HG02938 (cell line): ENCODE measurements at regions not wholly inside any gene's neighbourhood (a gene's known extent, or its start where the extent isn't known, plus 50 kb on each side); places are given as distances from the start of the nearest gene placed in this dataset.
"Not testable (repeated sequence)": the region's sequence is repeated elsewhere in the genome, so short reads cannot be mapped to it uniquely, and the experiment has no call there.

Experiments
- ATAC-seq: cut with Tn5 transposase; IDR thresholded peaks from one replicate; pipeline ENCODE4 v1.9.1; 2021; ENCODE audit warnings: mild to moderate bottlenecking, moderate library complexity; ENCODE audit not compliant: unreplicated experiment

GRCh38 chr1:73100216-73100615 is 817.9 kb upstream of the NEGR1 start:
- no peak for ATAC-seq

GRCh38 chr1:73097917-73098316 is 815.6 kb upstream of the NEGR1 start:
- ATAC-seq, result no peak

DNA sequence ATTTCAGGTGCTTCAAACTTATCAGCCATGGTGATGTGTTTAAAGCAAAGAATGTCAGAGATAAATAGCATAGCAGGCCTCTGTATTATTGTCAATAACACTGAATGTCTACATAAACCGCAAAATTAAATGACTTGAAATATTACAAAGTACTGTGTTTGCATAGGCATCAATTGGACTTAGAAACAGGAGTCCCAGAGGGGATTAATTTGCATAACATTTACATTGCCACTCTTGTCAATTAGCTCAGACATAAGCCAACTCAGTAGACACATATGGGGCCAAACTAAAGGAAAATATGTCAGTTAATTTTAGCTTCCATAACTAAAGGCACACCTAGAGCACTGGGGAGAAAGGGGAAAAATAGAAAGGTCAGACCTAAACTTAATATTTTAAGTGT is 814.5 kb upstream of the NEGR1 start:
- ATAC-seq, result no peak

GRCh38 chr1:73092383-73092782 is 810.0 kb upstream of the NEGR1 start:
- no peak for ATAC-seq

GRCh38 chr1:73066866-73067265 is 784.5 kb upstream of the NEGR1 start:
- no peak for ATAC-seq

DNA sequence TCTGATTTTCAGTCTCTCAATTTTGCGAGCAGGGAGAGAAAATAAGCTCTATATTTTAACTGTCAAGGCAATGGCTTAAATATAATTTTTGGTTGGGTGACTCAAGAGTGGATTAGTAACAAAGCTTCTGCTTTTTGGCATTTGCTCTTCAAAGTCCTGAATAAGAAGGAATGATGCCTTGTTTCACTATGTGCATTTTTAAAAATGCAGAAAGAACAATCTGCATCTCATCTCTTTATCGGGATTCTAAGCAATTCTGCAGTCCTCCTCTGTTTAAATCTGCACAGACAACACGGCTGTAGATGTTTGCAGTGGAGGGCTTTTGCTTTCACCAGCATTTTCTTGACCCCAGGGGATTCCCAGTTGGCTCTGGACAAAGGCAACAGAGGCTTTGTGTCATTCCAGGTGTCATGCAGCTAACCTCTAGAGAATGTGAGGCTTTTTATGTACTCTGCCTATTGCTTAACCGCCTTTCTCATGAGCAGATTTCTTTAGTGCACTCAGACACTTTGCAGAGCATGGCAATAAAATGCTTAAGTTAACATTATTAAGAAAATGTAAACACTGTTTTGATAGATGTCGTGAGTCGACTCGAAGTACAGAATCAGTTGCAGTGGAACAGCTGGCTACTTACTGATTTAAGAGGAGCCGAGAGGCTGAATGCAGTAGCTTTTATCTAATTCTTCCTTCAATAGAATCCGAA is 783.2 kb upstream of the NEGR1 start:
- no peak for ATAC-seq

DNA sequence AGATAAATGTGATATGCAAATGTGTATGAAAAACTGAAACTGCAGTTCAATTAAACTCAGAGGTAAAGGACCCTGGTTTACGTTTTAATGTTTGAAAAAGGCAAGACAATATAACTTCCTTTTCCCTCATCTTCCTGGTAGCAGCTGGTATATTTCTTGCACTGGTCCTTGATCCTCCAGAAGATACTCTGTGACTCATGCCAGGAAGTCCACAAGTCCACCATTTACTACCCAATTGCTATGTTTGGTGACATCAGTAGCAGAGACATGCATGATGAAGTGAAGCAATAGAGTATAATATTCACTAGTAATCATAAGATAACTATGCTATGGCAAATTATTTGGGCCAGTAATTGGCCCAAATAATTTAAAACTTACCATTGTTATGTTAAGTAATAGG is 774.5 kb upstream of the NEGR1 start:
- ATAC-seq, result no peak

DNA sequence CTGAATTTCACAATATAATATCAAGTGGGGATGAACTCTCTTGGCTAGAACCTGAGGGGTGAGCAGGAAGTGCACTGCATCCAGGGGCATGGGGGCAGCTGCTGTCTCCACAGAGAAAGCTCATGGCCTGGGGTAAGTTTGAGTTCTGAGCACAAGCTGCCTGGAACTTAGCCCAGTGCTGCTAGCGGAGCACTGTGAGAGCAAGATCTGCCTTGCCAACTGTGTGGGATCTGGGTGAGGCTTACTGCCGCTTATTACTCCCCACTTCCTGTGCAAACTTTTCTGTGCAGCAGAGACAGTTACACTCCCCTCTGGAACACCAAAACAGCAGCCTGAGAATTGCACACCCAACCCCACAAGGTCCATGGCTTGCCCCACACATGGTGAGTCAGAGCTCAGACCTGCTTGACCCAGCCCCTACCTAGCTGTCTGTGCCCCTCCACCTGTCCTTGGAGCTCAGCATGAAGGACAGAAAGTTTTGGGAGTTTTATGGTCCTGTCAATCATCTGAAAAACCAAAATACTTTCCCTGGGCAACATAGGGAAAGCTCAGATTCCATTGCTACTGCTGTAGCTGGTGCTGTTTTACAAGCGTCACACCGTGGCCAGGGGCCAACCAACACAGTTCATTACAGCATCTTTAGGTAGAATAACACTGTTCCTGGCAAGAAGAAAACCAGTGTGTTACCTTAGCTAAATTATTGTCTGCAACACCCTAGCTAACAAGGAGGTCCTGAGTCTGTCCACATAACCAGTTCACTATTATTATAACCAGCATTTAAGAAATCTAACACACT is 762.1 kb upstream of the NEGR1 start:
- no peak for ATAC-seq

- ATAC-seq, result no peak
Observed at GRCh38 chr1:73042403-73042802, 760.1 kb upstream of the NEGR1 start.

DNA sequence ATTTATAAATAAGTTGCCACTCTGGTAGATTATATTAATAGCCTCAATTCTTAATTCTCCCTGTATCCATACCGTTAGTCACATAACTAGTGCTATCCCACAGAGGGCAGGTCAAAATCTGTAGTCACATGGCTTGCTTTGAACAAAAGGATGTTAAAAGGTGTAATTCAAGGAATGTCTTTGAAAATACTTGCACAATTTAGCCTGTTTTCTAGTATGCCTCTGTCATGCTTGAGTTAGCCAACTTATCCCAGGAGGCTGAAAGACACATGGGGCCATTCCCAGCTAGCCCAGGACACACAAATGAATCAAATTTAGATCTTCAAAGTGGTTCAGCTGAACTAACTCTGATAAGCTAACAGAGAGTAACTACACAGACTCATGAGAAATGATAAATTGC is 758.5 kb upstream of the NEGR1 start:
- ATAC-seq, result no peak

- no peak for ATAC-seq
Observed at GRCh38 chr1:73034271-73034670, 751.9 kb upstream of the NEGR1 start.

- ATAC-seq, result no peak
Observed at GRCh38 chr1:73033640-73034039, 751.3 kb upstream of the NEGR1 start.

- no peak for ATAC-seq
Observed at GRCh38 chr1:73029571-73029970, 747.2 kb upstream of the NEGR1 start.

- ATAC-seq, result no peak
Observed at GRCh38 chr1:73026114-73026513, 743.8 kb upstream of the NEGR1 start.

GRCh38 chr1:73009938-73010337 is 727.6 kb upstream of the NEGR1 start:
- no peak for ATAC-seq

DNA sequence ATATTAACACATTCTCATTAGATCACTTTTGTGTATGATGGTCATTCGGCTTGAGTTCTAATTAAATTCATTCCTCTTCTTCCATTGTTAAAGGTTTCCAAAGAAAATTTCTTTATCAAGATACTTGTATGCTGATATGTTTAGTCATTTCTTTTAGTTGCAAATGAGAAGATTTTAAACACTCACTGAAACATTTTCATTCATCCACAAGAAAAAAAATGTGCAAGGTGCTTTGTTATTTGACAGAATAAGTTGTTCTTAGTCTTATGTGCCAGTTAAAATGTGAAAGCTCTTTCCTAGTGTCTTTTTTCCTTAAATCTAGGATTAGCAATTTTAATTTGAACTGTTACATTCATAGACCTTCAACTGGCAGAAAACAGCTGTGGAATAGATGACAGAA is 727.0 kb upstream of the NEGR1 start:
- no peak for ATAC-seq

- ATAC-seq, result no peak
Observed at GRCh38 chr1:72997624-72998023, 715.3 kb upstream of the NEGR1 start.

DNA sequence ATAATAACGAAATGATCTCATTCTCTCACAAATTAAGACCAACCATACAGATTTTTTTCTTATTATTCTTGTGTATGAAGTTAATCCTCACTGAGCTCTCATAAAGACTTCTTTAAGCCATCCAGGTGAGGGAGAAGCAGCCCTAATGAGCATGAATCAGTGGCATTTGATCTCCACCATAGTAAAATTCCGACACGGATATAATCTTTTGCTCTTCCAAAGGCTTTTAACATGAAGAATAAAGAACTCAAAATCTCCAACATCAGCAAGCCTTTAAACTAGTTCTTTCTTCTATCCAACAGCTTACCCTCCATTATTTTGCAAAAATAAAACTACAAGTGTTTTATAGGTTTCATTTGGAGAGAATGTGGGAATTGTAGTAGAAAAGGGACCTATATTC is 714.7 kb upstream of the NEGR1 start:
- no peak for ATAC-seq

DNA sequence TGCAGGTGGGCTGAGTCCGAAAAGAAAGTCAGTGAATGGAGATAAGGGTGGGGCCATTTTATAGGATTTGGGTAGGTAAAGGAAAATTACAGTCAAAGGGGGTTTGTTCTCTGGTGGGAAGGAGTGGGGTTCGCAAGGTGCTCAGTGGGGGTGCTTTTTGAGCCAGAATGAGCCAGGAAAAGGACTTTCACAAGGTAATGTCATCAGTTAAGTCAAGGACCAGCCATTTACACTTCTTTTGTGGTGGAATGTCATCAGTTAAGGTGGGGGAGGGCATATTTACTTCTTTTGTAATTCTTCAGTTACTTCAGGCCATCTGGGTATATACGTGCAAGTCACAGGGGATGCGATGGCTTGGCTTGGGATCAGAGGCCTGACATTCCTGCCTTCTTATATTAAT is 705.5 kb upstream of the NEGR1 start:
- ATAC-seq, result not testable (repeated sequence)

DNA sequence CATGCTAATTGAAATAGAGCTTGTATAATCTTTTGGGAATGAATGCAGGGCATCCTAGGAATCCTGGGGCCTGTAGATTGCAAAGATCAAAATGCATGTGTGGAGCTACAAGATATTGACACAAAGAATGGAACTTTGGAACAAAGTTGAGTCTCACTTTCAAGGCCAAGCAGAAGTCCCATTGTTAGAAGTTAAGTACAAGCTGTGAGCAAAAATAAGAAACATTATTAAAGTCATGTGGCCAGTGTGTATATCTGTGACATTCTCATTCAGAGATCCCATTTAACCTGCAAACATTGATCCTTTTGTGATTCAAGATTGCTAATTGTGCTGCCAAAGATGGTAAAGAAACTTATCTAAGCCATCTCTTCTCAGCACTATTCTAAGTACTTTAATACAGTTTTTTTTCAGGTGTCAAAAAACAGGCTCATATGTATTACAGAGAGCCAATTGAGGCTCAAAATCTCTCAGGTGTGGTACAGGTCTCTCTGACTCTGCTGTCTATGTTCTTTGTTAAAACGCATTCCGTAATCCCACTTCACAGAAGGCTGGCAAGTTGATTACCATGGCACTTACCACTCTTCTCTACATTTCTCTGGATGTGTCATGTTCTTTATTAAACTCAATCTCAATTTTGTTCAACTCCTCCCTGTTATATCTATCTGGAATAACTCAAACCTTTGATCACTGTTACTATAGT is 704.4 kb upstream of the NEGR1 start:
- no peak for ATAC-seq

DNA sequence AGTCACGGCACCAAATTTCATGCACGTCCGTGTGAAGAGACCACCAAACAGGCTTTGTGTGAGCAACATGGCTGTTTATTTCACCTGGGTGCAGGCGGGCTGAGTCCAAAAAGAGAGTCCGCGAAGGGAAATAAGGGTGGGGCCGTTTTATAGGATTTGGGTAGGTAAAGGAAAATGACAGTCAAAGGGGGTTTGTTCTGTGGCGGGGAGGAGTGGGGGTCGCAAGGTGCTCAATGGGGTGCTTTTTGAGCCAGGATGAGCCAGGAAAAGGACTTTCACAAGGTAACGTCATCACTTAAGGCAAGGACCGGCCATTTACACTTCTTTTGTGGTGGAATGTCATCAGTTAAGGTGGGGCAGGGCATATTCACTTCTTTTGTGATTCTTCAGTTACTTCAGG is 702.7 kb upstream of the NEGR1 start:
- not testable (repeated sequence) for ATAC-seq

DNA sequence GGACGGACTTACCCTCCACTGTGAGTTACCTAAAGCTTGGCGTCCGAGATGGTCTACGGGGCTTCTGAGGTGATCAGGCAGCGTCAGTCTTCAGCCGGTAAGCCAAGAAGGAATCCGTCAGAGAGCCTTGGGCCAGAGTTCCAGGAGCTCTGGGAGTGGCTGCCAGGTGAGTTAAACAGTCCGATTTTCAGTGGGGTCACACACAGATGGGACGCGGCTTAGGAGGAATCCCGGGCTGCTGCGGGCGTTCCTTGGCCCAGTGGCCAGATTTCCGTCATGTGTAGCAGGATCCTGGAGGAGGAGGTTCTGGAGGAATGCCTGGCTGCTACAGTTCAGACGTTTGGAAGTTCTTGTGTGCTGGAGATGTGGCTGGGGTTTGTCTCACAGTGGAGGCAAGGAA is 700.7 kb upstream of the NEGR1 start:
- not testable (repeated sequence) for ATAC-seq
